ENCODE measurements at regions not wholly inside any gene's neighbourhood (a gene's known extent, or its start where the extent isn't known, plus 50 kb on each side); places are given as distances from the start of the nearest gene placed in this dataset.

DNA sequence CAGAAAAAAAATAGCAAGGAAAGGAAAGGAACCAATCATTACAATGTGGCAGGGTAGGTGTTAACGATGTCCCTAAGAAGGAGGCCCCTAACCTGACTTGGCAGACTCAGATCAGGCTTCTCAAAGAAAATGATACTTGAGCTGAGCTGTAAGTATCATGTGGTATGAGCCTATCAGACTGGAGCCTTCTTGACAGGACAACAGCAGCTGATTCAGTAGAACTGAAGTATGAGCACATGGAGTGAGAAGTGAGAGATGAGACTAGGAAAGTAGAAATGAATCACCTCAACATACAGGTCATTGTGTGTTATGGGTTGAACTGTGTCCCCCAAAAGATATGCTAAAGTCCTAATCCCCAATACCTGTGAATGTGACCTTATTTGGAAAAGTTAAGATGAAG lies 66.3 kb downstream of the MTERF1 start:
- Histone ChIP-seq H3K4me3 (no peak overlapping the region), H3K9me3 (no peaks in the 10 kb centered on the region), H3K36me3 (no peaks in the 10 kb centered on the region), H3K4me1 (no peaks in the 10 kb centered on the region), H3K27ac (no peak overlapping the region), H3K27me3 (no peaks in the 10 kb centered on the region)
- TF ChIP-seq, protein P1, sequence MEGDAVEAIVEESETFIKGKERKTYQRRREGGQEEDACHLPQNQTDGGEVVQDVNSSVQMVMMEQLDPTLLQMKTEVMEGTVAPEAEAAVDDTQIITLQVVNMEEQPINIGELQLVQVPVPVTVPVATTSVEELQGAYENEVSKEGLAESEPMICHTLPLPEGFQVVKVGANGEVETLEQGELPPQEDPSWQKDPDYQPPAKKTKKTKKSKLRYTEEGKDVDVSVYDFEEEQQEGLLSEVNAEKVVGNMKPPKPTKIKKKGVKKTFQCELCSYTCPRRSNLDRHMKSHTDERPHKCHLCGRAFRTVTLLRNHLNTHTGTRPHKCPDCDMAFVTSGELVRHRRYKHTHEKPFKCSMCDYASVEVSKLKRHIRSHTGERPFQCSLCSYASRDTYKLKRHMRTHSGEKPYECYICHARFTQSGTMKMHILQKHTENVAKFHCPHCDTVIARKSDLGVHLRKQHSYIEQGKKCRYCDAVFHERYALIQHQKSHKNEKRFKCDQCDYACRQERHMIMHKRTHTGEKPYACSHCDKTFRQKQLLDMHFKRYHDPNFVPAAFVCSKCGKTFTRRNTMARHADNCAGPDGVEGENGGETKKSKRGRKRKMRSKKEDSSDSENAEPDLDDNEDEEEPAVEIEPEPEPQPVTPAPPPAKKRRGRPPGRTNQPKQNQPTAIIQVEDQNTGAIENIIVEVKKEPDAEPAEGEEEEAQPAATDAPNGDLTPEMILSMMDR (IDR thresholded peaks at IDR 0.05) = no peak
- intact Hi-C loops (cut with DNase I) = no loop called here
- ATAC-seq (peak; percentile 57), DNase-seq (no peak)
